WTC11 (cell line): ENCODE measurements at regions not wholly inside any gene's neighbourhood (a gene's known extent, or its start where the extent isn't known, plus 50 kb on each side); places are given as distances from the start of the nearest gene placed in this dataset.

Experiments
- ATAC-seq: fragments of 200-7000 bp; cut with Tn5 transposase; 2 replicates; pipeline ENCODE4 v1.10.0; 2021; ENCODE audit warnings: mild to moderate bottlenecking, moderate library complexity
- CTCF ChIA-PET: fragments of 300-600 bp; sonication (Branson Sonifier 250); formaldehyde crosslinking; loops from one replicate; lab custom pipeline; 2021; ENCODE audit warnings: antibody characterized with exemption; lab: Charles Lee
- POLR2A ChIA-PET: fragments of 350-600 bp; sonication (Branson Sonifier 250); formaldehyde crosslinking; loops from one replicate; lab custom pipeline; 2021; ENCODE audit warnings: antibody characterized with exemption; lab: Charles Lee
- DNase-seq: peaks from one replicate; pipeline ENCODE4 v3.0.0; 2021; ENCODE audit warnings: low spot score
- H3K27ac Mint-ChIP-seq: 2 replicates; pipeline ENCODE4 v1.8.0; 2021; ENCODE audit warnings: mixed read lengths
- H3K27me3 Mint-ChIP-seq: 2 replicates; pipeline ENCODE4 v1.8.0; 2021; ENCODE audit warnings: low read depth, mild to moderate bottlenecking, moderate library complexity, mixed read lengths
- H3K36me3 Mint-ChIP-seq: 2 replicates; pipeline ENCODE4 v1.8.0; 2021; ENCODE audit warnings: mixed read lengths
- H3K4me1 Mint-ChIP-seq: 2 replicates; pipeline ENCODE4 v1.8.0; 2022; ENCODE audit warnings: mixed read lengths
- H3K4me3 Mint-ChIP-seq: 2 replicates; pipeline ENCODE4 v1.8.0; 2021; ENCODE audit warnings: mild to moderate bottlenecking, moderate library complexity, mixed read lengths
- H3K9me3 Mint-ChIP-seq: 2 replicates; pipeline ENCODE4 v1.8.0; 2021; ENCODE audit warnings: mixed read lengths
- ATF2 ChIP-seq: sonication (generic); formaldehyde crosslinking; IDR thresholded peaks from 2 replicates; pipeline ENCODE4 v1.8.1; 2022; ENCODE audit warnings: low read depth, missing genetic modification reagents, borderline replicate concordance
- ATF6 ChIP-seq: sonication (generic); formaldehyde crosslinking; IDR thresholded peaks from 2 replicates; pipeline ENCODE4 v1.8.1; 2023; ENCODE audit warnings: mild to moderate bottlenecking, missing genetic modification reagents
- CDX4 ChIP-seq: fragments of 250-450 bp; sonication (Bioruptor Pico); IDR thresholded peaks from 2 replicates; pipeline ENCODE4 v1.9.0; 2021; ENCODE audit warnings: moderate library complexity, mild to moderate bottlenecking, inconsistent platforms, borderline replicate concordance
- CREB1 ChIP-seq: sonication (generic); formaldehyde crosslinking; IDR thresholded peaks from 2 replicates; pipeline ENCODE4 v1.8.0; 2023; ENCODE audit warnings: mild to moderate bottlenecking, missing genetic modification reagents
- E2F1 ChIP-seq: sonication (generic); formaldehyde crosslinking; IDR thresholded peaks from 2 replicates; pipeline ENCODE4 v1.8.0; 2022; ENCODE audit warnings: mild to moderate bottlenecking, missing genetic modification reagents
- E2F4 ChIP-seq: sonication (generic); formaldehyde crosslinking; IDR thresholded peaks from 2 replicates; pipeline ENCODE4 v1.8.1; 2022; ENCODE audit warnings: low read depth, mild to moderate bottlenecking, moderate library complexity, missing genetic modification reagents, borderline replicate concordance
- ELF4 ChIP-seq: sonication (generic); formaldehyde crosslinking; IDR thresholded peaks from 2 replicates; pipeline ENCODE4 v1.8.1; 2022; ENCODE audit warnings: low read depth, mild to moderate bottlenecking, moderate library complexity, missing genetic modification reagents
- FOXK1 ChIP-seq: sonication (generic); formaldehyde crosslinking; IDR thresholded peaks from 2 replicates; pipeline ENCODE4 v1.8.0; 2022; ENCODE audit warnings: mild to moderate bottlenecking, moderate library complexity, missing genetic modification reagents
- GABPB1 ChIP-seq: sonication (generic); formaldehyde crosslinking; IDR thresholded peaks from 2 replicates; pipeline ENCODE4 v1.8.1; 2023; ENCODE audit warnings: mild to moderate bottlenecking, missing genetic modification reagents
- GRHL2 ChIP-seq: fragments of 250-450 bp; sonication (Bioruptor Pico); IDR thresholded peaks from 2 replicates; pipeline ENCODE4 v1.8.0; 2022; ENCODE audit warnings: mild to moderate bottlenecking, moderate library complexity; ENCODE audit not compliant: insufficient replicate concordance, severe bottlenecking
- HMGA2 ChIP-seq: fragments of 250-450 bp; sonication (Bioruptor Pico); IDR thresholded peaks from 2 replicates; pipeline ENCODE4 v1.4.0; 2021; ENCODE audit warnings: mild to moderate bottlenecking, moderate library complexity
- IRF2 ChIP-seq: sonication (generic); formaldehyde crosslinking; IDR thresholded peaks from 2 replicates; pipeline ENCODE4 v1.8.0; 2022; ENCODE audit warnings: low read depth, missing genetic modification reagents, borderline replicate concordance
- NFATC4 ChIP-seq: fragments of 250-450 bp; sonication (Bioruptor Pico); IDR thresholded peaks from 2 replicates; pipeline ENCODE4 v1.9.0; 2021; ENCODE audit warnings: mild to moderate bottlenecking
- NR3C1 ChIP-seq: sonication (generic); formaldehyde crosslinking; conservative IDR thresholded peaks from 2 replicates; pipeline ENCODE4 v1.8.1; 2023; ENCODE audit warnings: low read depth, mild to moderate bottlenecking, missing genetic modification reagents
- SOX15 ChIP-seq: fragments of 250-450 bp; sonication (Bioruptor Pico); IDR thresholded peaks from 2 replicates; pipeline ENCODE4 v1.9.0; 2021; ENCODE audit warnings: mild to moderate bottlenecking
- TEAD4 ChIP-seq: sonication (generic); formaldehyde crosslinking; IDR thresholded peaks from 2 replicates; pipeline ENCODE4 v1.8.0; 2022; ENCODE audit warnings: mild to moderate bottlenecking, missing genetic modification reagents
- USF2 ChIP-seq: sonication (generic); formaldehyde crosslinking; IDR thresholded peaks from 2 replicates; pipeline ENCODE4 v1.8.1; 2023; ENCODE audit warnings: mild to moderate bottlenecking, missing genetic modification reagents, moderate library complexity
- ZNF138 ChIP-seq: sonication (generic); formaldehyde crosslinking; conservative IDR thresholded peaks from 2 replicates; pipeline ENCODE4 v1.8.1; 2022; ENCODE audit warnings: mild to moderate bottlenecking, moderate library complexity, missing genetic modification reagents
- ZNF423 ChIP-seq: fragments of 250-450 bp; sonication (Bioruptor Pico); IDR thresholded peaks from 2 replicates; pipeline ENCODE4 v2.1.2; 2022; ENCODE audit warnings: mild to moderate bottlenecking, moderate library complexity
- TF ChIP-seq, protein P1 (sequence below): fragments of 200-600 bp; IDR thresholded peaks from 2 replicates; pipeline ENCODE4 v1.8.0; 2022; ENCODE audit warnings: antibody characterized with exemption
- TF ChIP-seq, protein P2 (sequence below): sonication (generic); formaldehyde crosslinking; IDR thresholded peaks from 2 replicates; pipeline ENCODE4 v1.8.0; 2022; ENCODE audit warnings: mild to moderate bottlenecking, missing genetic modification reagents

DNA sequence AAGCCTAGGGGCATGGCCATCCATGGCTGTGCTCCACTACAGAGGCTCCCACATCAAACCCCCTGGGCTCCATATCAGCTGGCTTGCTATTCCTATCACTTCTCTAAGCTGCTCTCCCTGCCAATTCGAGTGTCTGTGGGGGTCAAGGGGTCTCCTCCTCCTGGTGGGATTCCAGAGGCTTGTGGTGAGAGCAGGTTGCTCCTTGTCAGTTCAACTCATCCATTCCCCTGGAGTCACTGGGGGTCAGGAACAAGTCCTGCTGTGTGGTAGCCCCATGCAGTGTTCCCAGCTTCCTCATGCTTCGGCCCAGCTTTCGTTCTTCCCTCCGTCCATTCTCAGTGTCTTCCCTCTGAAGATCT, 86.6 kb upstream of the UNC5B start (continued):
- no peak for TF ChIP-seq IRF2 (CRISPR knock-in tag)
- TF ChIP-seq, all 79 proteins: peak for 0

DNA sequence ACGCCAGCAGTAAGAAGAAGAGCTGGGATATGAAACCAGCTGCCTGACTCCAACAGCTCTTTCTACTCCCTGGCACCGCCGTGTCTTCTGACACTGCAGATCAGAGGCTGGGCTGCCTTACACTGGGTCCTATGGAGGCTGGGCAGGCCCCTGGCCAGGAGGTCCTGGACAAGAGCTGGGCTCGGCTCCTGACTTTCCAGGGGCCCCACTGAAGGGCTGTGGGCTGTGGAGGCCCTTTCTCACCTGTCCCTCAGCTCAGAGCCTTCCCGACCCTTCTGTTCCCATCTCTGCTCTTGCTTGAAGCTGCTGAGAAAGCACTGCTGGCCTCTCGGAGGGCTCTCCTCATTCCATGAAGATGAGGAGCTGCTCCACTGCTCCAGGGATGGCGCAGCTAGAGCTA, 85.9 kb upstream of the UNC5B start:
- Mint-ChIP-seq H3K27me3 (peaks cover 29% of the 10 kb centered on the region), H3K9me3 (peaks cover 1% of the 10 kb centered on the region), H3K36me3 (no peaks in the 10 kb centered on the region), H3K4me1 (peaks cover 10% of the 10 kb centered on the region), H3K4me3 (no peak overlapping the region), H3K27ac (no peak overlapping the region)
- ATAC-seq (no peak), DNase-seq (no peak)
- CTCF ChIA-PET = interaction anchor here (1.1 to 2.1 kb wide), 3 partner anchors 8 to 223 kb away, joined by 3 to 7 read pairs (median 3); no protein-coding TSS in a partner anchor
- POLR2A ChIA-PET = no interaction called here
- TF ChIP-seq NFATC4 (no peak), USF2 (CRISPR knock-in tag) (no peak), NR3C1 (CRISPR knock-in tag) (no peak), IRF2 (CRISPR knock-in tag) (no peak), ATF2 (no peak), CREB1 (CRISPR knock-in tag) (no peak), TEAD4 (CRISPR knock-in tag) (no peak)
- TF ChIP-seq, protein P1, sequence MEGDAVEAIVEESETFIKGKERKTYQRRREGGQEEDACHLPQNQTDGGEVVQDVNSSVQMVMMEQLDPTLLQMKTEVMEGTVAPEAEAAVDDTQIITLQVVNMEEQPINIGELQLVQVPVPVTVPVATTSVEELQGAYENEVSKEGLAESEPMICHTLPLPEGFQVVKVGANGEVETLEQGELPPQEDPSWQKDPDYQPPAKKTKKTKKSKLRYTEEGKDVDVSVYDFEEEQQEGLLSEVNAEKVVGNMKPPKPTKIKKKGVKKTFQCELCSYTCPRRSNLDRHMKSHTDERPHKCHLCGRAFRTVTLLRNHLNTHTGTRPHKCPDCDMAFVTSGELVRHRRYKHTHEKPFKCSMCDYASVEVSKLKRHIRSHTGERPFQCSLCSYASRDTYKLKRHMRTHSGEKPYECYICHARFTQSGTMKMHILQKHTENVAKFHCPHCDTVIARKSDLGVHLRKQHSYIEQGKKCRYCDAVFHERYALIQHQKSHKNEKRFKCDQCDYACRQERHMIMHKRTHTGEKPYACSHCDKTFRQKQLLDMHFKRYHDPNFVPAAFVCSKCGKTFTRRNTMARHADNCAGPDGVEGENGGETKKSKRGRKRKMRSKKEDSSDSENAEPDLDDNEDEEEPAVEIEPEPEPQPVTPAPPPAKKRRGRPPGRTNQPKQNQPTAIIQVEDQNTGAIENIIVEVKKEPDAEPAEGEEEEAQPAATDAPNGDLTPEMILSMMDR = no peak

GRCh38 chr10:71127104-71127503, 85.3 kb upstream of the UNC5B start:
- Mint-ChIP-seq H3K9me3 (no peaks in the 10 kb centered on the region), H3K4me1 (peaks cover 10% of the 10 kb centered on the region), H3K27me3 (peaks cover 24% of the 10 kb centered on the region), H3K27ac (no peak overlapping the region), H3K36me3 (no peaks in the 10 kb centered on the region), H3K4me3 (no peak overlapping the region)
- no peak for ATAC-seq
- no peak for TF ChIP-seq GABPB1 (CRISPR knock-in tag)
- CTCF ChIA-PET = interaction anchor here (1.1 to 1.2 kb wide), 2 partner anchors 117 to 223 kb away, joined by 3 read pairs; no protein-coding TSS in a partner anchor
- POLR2A ChIA-PET = no interaction called here
- no peak for DNase-seq

DNA sequence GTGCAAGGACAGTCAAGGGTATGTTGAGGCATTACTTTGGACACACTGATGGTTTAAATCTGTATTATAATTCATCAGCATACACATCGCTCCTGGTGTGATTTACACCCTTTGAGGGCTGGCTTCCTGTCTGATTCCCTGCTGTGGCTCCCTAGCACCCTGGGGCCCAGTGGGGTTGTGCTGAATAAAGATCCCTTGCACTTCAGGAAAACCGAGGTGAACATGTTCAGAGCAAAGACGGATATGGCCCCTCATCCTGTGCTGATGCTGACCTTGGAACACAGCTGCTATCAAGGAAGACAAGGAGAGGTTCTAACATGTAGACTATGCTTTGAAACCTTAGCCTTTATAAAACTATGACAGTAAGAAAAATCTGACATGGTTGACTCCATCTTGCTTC, 84.6 kb upstream of the UNC5B start:
- CTCF ChIA-PET = no interaction called here
- peaks cover 18% of the 10 kb centered on the region for H3K27me3 Mint-ChIP-seq
- TF ChIP-seq GRHL2 (no peak), ZNF138 (CRISPR knock-in tag) (no peak), ATF6 (CRISPR knock-in tag) (no peak), SOX15 (CRISPR knock-in tag) (no peak), FOXK1 (CRISPR knock-in tag) (no peak), ELF4 (CRISPR knock-in tag) (no peak), CDX4 (no peak), HMGA2 (CRISPR knock-in tag) (no peak), E2F1 (no peak), E2F4 (CRISPR knock-in tag) (no peak), ZNF423 (CRISPR knock-in tag) (no peak)
- TF ChIP-seq, protein P2, sequence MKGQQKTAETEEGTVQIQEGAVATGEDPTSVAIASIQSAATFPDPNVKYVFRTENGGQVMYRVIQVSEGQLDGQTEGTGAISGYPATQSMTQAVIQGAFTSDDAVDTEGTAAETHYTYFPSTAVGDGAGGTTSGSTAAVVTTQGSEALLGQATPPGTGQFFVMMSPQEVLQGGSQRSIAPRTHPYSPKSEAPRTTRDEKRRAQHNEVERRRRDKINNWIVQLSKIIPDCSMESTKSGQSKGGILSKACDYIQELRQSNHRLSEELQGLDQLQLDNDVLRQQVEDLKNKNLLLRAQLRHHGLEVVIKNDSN = no peak

More for the DNA sequence above, 84.6 kb upstream of the UNC5B start:
- H3K27ac Mint-ChIP-seq = no peak overlapping the region
- POLR2A ChIA-PET = no interaction called here
- DNase-seq (no peak), ATAC-seq (no peak)
- H3K4me1 Mint-ChIP-seq = peaks cover 12% of the 10 kb centered on the region
- no peaks in the 10 kb centered on the region for H3K36me3 Mint-ChIP-seq
- no peak overlapping the region for H3K4me3 Mint-ChIP-seq
- no peaks in the 10 kb centered on the region for H3K9me3 Mint-ChIP-seq
